GM12878 (cell line): ENCODE measurements at regions not wholly inside any gene's neighbourhood (a gene's known extent, or its start where the extent isn't known, plus 50 kb on each side); places are given as distances from the start of the nearest gene placed in this dataset.

ENCODE experiments used
- ATAC-seq: fragments of 200-7000 bp; cut with Tn5 transposase; 3 replicates; pipeline ENCODE4 v1.9.1; 2020; ENCODE audit warnings: mild to moderate bottlenecking, moderate library complexity
- BruUV-seq: library from RNA; stranded (reverse); fragments of 400-500 nt; replicated peaks from 2 replicates; lab custom pipeline; 2021; lab: Mats Ljungman, UMichigan
- CTCF ChIA-PET: fragments of 300-600 bp; sonication (Branson Sonifier 250); formaldehyde crosslinking; extraction: SDS; loops from one replicate; lab custom pipeline; 2021; ENCODE audit warnings: inconsistent platforms; lab: Yijun Ruan, JAX
- POLR2A ChIA-PET: fragments of 350-600 bp; formaldehyde crosslinking; extraction: SDS; loops from one replicate; lab custom pipeline; 2021; ENCODE audit warnings: inconsistent platforms; lab: Charles Lee
- RAD21 ChIA-PET: fragments of 300-600 bp; sonication (Branson Sonifier 250); formaldehyde crosslinking; loops from one replicate; lab custom pipeline; 2023; ENCODE audit warnings: antibody characterized with exemption; ENCODE audit not compliant: unreplicated experiment; lab: Charles Lee
- SMC1A ChIA-PET: fragments of 300-600 bp; sonication (Branson Sonifier 250); formaldehyde crosslinking; loops from one replicate; lab custom pipeline; 2023; ENCODE audit not compliant: unreplicated experiment, uncharacterized antibody; lab: Charles Lee
- DNase-seq: peaks from one replicate; pipeline ENCODE4 v3.0.0-alpha.2; 2011; ENCODE audit warnings: low read depth, low spot score
- FAIRE-seq: peaks from 3 replicates; lab custom pipeline; 2011; peaks lifted over from hg19 to GRCh38; lab: Jason Lieb, UNC
- H2AFZ ChIP-seq: 2 replicates; pipeline ENCODE4 v1.6.0; 2011; ENCODE audit warnings: low read depth, low read length, control low read depth; ENCODE audit not compliant: control insufficient read depth
- H3K27ac ChIP-seq: 2 replicates; pipeline ENCODE4 v1.5.1; 2011; ENCODE audit warnings: control low read depth; ENCODE audit not compliant: control insufficient read depth, insufficient read depth
- H3K27me3 ChIP-seq, 2 experiments: replicated peaks in 1 of 2; 2 replicates each; pipeline versions ENCODE4 v1.6.0 to v1.6.1; 2011; ENCODE audit warnings: low read length in 1 of 2; ENCODE audit not compliant: control insufficient read depth in 2 of 2, insufficient read depth in 2 of 2
- H3K36me3 ChIP-seq, 2 experiments: 2 replicates each; pipeline ENCODE4 v1.5.1; 2011; ENCODE audit warnings: low read length in 1 of 2; ENCODE audit not compliant: control insufficient read depth in 2 of 2, insufficient read depth in 2 of 2
- H3K4me1 ChIP-seq: 2 replicates; pipeline ENCODE4 v1.6.1; 2011; ENCODE audit warnings: mild to moderate bottlenecking, low read length, moderate library complexity, mixed read lengths; ENCODE audit not compliant: control insufficient read depth, insufficient read depth
- H3K4me2 ChIP-seq: 2 replicates; pipeline ENCODE4 v1.6.0; 2011; ENCODE audit warnings: control low read depth; ENCODE audit not compliant: control insufficient read depth, insufficient read depth
- H3K4me3 ChIP-seq: fragments of 200-600 bp; sonication (generic); 2 replicates; pipeline ENCODE4 v1.5.1; 2016
- H3K79me2 ChIP-seq: 2 replicates; pipeline ENCODE4 v1.6.0; 2011; ENCODE audit warnings: low read length; ENCODE audit not compliant: control insufficient read depth, insufficient read depth
- H3K9ac ChIP-seq: 2 replicates; pipeline ENCODE4 v1.8.0; 2011; ENCODE audit warnings: low read length, control low read depth, mixed read lengths; ENCODE audit not compliant: control insufficient read depth, insufficient read depth
- H3K9me3 ChIP-seq: replicated peaks from 3 replicates; pipeline ENCODE4 v1.5.1; 2011; ENCODE audit warnings: mild to moderate bottlenecking, low read length; ENCODE audit not compliant: control insufficient read depth, insufficient read depth
- H4K20me1 ChIP-seq: 2 replicates; pipeline ENCODE4 v1.6.0; 2011; ENCODE audit not compliant: control insufficient read depth, insufficient read depth
- ASH2L ChIP-seq: fragments of 300-600, 200-600 bp; sonication (generic); IDR thresholded peaks from 2 replicates; pipeline ENCODE4 v1.6.1; 2017; ENCODE audit warnings: low read depth, mild to moderate bottlenecking, borderline replicate concordance
- BMI1 ChIP-seq: fragments of 450-650 bp; IDR thresholded peaks from 2 replicates; pipeline ENCODE4 v1.6.1; 2016; ENCODE audit warnings: mild to moderate bottlenecking, moderate library complexity, borderline replicate concordance
- CEBPB ChIP-seq, 2 experiments: fragments of 150-350 bp in 1 of 2; IDR thresholded peaks; 2 replicates each; pipeline ENCODE4 v1.6.1; 2012 to 2014; ENCODE audit warnings: low read depth in 2 of 2, low read length in 2 of 2, borderline replicate concordance in 1 of 2, inconsistent platforms in 1 of 2
- CTCF ChIP-seq, 3 experiments: IDR thresholded peaks in 2 of 3; conservative IDR thresholded peaks in 1 of 3; 2 replicates each; pipeline ENCODE4 v1.5.1; 2011; ENCODE audit warnings: low read depth in 3 of 3, low read length in 3 of 3, mild to moderate bottlenecking in 3 of 3, control low read depth in 2 of 3, moderate library complexity in 2 of 3, inconsistent platforms in 1 of 3, mixed read lengths in 1 of 3; ENCODE audit not compliant: control insufficient read depth in 2 of 3, insufficient read depth in 1 of 3; ENCODE audit errors: extremely low read depth in 1 of 3
- E2F4 ChIP-seq: IDR thresholded peaks from 2 replicates; pipeline ENCODE4 v1.6.1; 2012; ENCODE audit warnings: low read depth, low read length, improper control_type of control experiment
- GATAD2B ChIP-seq: fragments of 450-650 bp; conservative IDR thresholded peaks from 2 replicates; pipeline ENCODE4 v1.6.1; 2017; ENCODE audit warnings: low read depth, mild to moderate bottlenecking, moderate library complexity
- NR2C2 ChIP-seq: IDR thresholded peaks from 2 replicates; pipeline ENCODE4 v1.6.1; 2011; ENCODE audit warnings: borderline replicate concordance, low read depth; ENCODE audit not compliant: control insufficient read depth, insufficient read length
- PAX8 ChIP-seq: fragments of 450-650 bp; IDR thresholded peaks from 2 replicates; pipeline ENCODE4 v1.6.1; 2017; ENCODE audit warnings: mild to moderate bottlenecking, moderate library complexity
- SKIL ChIP-seq: fragments of 450-650 bp; IDR thresholded peaks from 2 replicates; pipeline ENCODE4 v1.6.1; 2017; ENCODE audit warnings: mild to moderate bottlenecking, low read depth, inconsistent platforms; ENCODE audit not compliant: poor library complexity, severe bottlenecking
- SMAD5 ChIP-seq: IDR thresholded peaks from 2 replicates; pipeline ENCODE4 v1.6.1; 2016; ENCODE audit warnings: antibody characterized with exemption, low read depth
- SPI1 ChIP-seq: IDR thresholded peaks from 2 replicates; pipeline ENCODE4 v1.6.1; 2011; ENCODE audit warnings: low read depth, mild to moderate bottlenecking, low read length, moderate library complexity, borderline replicate concordance; ENCODE audit not compliant: insufficient read depth
- SREBF2 ChIP-seq: IDR thresholded peaks from 2 replicates; pipeline ENCODE4 v1.6.1; 2012; ENCODE audit warnings: mild to moderate bottlenecking, low read length
- ZBTB33 ChIP-seq: fragments of 450-650 bp; IDR thresholded peaks from 2 replicates; pipeline ENCODE4 v1.6.1; 2017; ENCODE audit warnings: mild to moderate bottlenecking
- ZNF622 ChIP-seq: fragments of 450-650 bp; IDR thresholded peaks from 2 replicates; pipeline ENCODE4 v1.6.1; 2017; ENCODE audit warnings: mild to moderate bottlenecking, inconsistent platforms
- WGBS: methylation state at CpG from one replicate; pipeline ENCODE4 v1.1.6; 2016; ENCODE audit warnings: low lambda C conversion rate; ENCODE audit not compliant: insufficient replicate concordance, insufficient coverage; ENCODE audit errors: missing lambda C conversion rate; 5-methylcytosine and 5-hydroxymethylcytosine counted together
- in situ Hi-C: fragments of 300-500 bp; cut with MboI; formaldehyde crosslinking; loops from 9 replicates; pipeline ENCODE4 v1.14.3; 2018; ENCODE audit warnings: mixed read lengths
- intact Hi-C: fragments of 100-400 bp; cut with micrococcal nuclease; formaldehyde crosslinking; loops from one replicate; pipeline ENCODE4 v1.14.2; 2022; ENCODE audit not compliant: unreplicated experiment
- TF ChIP-seq, protein P1 (sequence below): IDR thresholded peaks from 2 replicates; pipeline ENCODE4 v1.6.1; 2011; ENCODE audit warnings: mild to moderate bottlenecking, low read depth, low read length, moderate library complexity; ENCODE audit not compliant: insufficient replicate concordance

DNA sequence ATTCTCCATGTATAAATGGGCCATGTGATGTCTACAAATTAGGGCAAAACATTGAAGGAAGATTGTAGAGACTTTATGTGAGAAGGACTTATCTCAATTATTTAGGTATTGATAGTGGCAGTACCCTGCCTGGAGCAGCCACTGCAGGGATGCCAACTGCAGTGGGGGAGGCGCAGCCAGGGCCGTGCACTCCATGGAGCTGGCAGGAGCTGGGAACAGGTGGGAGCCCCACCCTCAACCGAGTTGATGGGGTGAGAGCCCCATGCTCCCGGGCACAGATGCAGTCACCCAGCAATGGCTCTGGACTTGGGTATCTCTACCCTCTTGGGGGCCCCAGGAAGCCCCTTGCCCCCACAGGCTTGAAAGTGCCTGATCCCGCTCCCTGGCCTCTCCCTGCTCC, 564.3 kb downstream of the SLC4A3 start:
- no peaks in the 10 kb centered on the region for H4K20me1 ChIP-seq
- ChIA-PET SMC1A (no interaction called here), CTCF (no interaction called here), POLR2A (no interaction called here), RAD21 (no interaction called here)
- no peak overlapping the region for H3K9ac ChIP-seq
- no peak for FAIRE-seq
- H3K27me3 ChIP-seq = no peaks in the 10 kb centered on the region
- H3K4me2 ChIP-seq = no peak overlapping the region
- TF ChIP-seq PAX8 = no peak
- TF ChIP-seq, protein P1, sequence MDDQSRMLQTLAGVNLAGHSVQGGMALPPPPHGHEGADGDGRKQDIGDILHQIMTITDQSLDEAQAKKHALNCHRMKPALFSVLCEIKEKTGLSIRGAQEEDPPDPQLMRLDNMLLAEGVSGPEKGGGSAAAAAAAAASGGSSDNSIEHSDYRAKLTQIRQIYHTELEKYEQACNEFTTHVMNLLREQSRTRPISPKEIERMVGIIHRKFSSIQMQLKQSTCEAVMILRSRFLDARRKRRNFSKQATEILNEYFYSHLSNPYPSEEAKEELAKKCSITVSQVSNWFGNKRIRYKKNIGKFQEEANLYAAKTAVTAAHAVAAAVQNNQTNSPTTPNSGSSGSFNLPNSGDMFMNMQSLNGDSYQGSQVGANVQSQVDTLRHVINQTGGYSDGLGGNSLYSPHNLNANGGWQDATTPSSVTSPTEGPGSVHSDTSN = no peak
- no peak for TF ChIP-seq SKIL
- no peak for TF ChIP-seq CEBPB (IDR thresholded peaks at IDR 0.05; ENCODE audit: borderline replicate concordance in 1 of 2, low read depth in 2 of 2, low read length in 2 of 2)
- TF ChIP-seq NR2C2 = no peak
- TF ChIP-seq BMI1 = no peak
- TF ChIP-seq ASH2L = no peak
- no peak for TF ChIP-seq SREBF2
- no peak for TF ChIP-seq ZNF622
- TF ChIP-seq ZBTB33 = no peak
- no peak for TF ChIP-seq CTCF (IDR thresholded peaks at IDR 0.05 in 2 of 3, conservative IDR thresholded peaks at IDR 0.05 in 1 of 3; ENCODE audit: control insufficient read depth in 2 of 3, extremely low read depth in 1 of 3, insufficient read depth in 1 of 3, low read depth in 3 of 3, low read length in 3 of 3)
- no peak for TF ChIP-seq GATAD2B
- TF ChIP-seq E2F4 = no peak
- TF ChIP-seq SMAD5 = no peak
- no peak for TF ChIP-seq SPI1
- no peak for DNase-seq
- no peak overlapping the region for H3K4me3 ChIP-seq
- H3K27ac ChIP-seq = no peak overlapping the region
- no peaks in the 10 kb centered on the region for H3K79me2 ChIP-seq
- in situ Hi-C loops (no loop called here), intact Hi-C loops (no loop called here)
- H3K4me1 ChIP-seq = no peaks in the 10 kb centered on the region
- H3K9me3 ChIP-seq = no peaks in the 10 kb centered on the region
- 5% methylated on average over 5 of the region's 5 CpGs for WGBS
- no peak for ATAC-seq
- H2AFZ ChIP-seq = no peak overlapping the region
- no peaks in the 10 kb centered on the region for H3K36me3 ChIP-seq
- BruUV-seq = no TSS peak
